HepG2 (cell line): ENCODE measurements at regions not wholly inside any gene's neighbourhood (a gene's known extent, or its start where the extent isn't known, plus 50 kb on each side); places are given as distances from the start of the nearest gene placed in this dataset.

Experiments
- CHD4 ChIP-seq: fragments of 200-600 bp; sonication (generic); IDR thresholded peaks from 2 replicates; pipeline ENCODE4 v1.7.0; 2017; ENCODE audit warnings: mild to moderate bottlenecking, low read length, borderline replicate concordance
- FOXA1 ChIP-seq, 2 experiments: fragments of 450-650 bp in 1 of 2; sonication (generic) in 1 of 2; formaldehyde crosslinking in 1 of 2; IDR thresholded peaks; 2 replicates each; pipeline versions ENCODE4 v1.4.0 to v1.6.1; 2016 to 2020; ENCODE audit warnings: missing genetic modification reagents in 1 of 2
- MXD4 ChIP-seq: IDR thresholded peaks from 2 replicates; pipeline ENCODE4 v1.6.1; 2016; ENCODE audit warnings: mild to moderate bottlenecking, missing biosample characterization, missing genetic modification reagents
- NR1H2 ChIP-seq: sonication (generic); formaldehyde crosslinking; IDR thresholded peaks from 2 replicates; pipeline ENCODE4 v1.8.1; 2022; ENCODE audit warnings: low read depth, missing genetic modification reagents, borderline replicate concordance
- RFXAP ChIP-seq: sonication (generic); formaldehyde crosslinking; IDR thresholded peaks from 2 replicates; pipeline ENCODE4 v1.4.0; 2020; ENCODE audit warnings: missing genetic modification reagents, borderline replicate concordance
- SIN3A ChIP-seq: IDR thresholded peaks from 2 replicates; pipeline ENCODE4 v1.6.1; 2011; ENCODE audit warnings: low read depth, mild to moderate bottlenecking, control low read depth, low read length, borderline replicate concordance
- ZSCAN31 ChIP-seq: sonication (generic); formaldehyde crosslinking; IDR thresholded peaks from 2 replicates; pipeline ENCODE4 v1.5.0; 2020; ENCODE audit warnings: low read depth, mild to moderate bottlenecking, missing genetic modification reagents
- TF ChIP-seq, protein P1 (sequence below), 2 experiments: IDR thresholded peaks; 2 replicates each; pipeline ENCODE4 v1.6.1; 2011 to 2012; ENCODE audit warnings: low read length in 2 of 2, borderline replicate concordance in 1 of 2, low read depth in 1 of 2, mild to moderate bottlenecking in 1 of 2, moderate library complexity in 1 of 2
- TF ChIP-seq, protein P2 (sequence below): IDR thresholded peaks from 2 replicates; pipeline ENCODE4 v1.6.1; 2016; ENCODE audit warnings: missing compliant biosample characterization, missing genetic modification reagents, borderline replicate concordance

DNA sequence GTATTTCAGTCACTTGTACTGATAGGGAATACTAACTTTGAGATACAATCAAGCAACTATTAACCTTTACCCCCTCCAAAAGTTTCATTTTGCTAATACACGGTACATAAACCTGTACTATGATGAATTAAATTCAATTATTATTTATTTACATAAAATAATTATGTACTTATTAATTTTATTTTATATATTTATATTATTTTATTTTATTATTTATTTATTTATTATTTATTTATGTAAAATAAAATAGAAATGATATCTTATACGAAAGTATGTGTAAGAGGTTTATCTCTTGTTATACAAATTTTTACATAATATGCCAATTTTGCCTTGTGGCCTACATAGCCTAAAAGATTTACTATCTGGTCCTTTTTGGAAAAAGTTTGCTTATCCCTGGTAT, 564.3 kb downstream of the SLITRK5 start:
- TF ChIP-seq ZSCAN31 (CRISPR knock-in tag) (no peak), NR1H2 (CRISPR knock-in tag) (no peak), RFXAP (CRISPR knock-in tag) (no peak), FOXA1 (IDR thresholded peaks at IDR 0.05) (no peak), FOXA1 (CRISPR knock-in tag; IDR thresholded peaks at IDR 0.05) (no peak), CHD4 (no peak), SIN3A (no peak), MXD4 (CRISPR knock-in tag) (no peak)
- TF ChIP-seq, protein P1, sequence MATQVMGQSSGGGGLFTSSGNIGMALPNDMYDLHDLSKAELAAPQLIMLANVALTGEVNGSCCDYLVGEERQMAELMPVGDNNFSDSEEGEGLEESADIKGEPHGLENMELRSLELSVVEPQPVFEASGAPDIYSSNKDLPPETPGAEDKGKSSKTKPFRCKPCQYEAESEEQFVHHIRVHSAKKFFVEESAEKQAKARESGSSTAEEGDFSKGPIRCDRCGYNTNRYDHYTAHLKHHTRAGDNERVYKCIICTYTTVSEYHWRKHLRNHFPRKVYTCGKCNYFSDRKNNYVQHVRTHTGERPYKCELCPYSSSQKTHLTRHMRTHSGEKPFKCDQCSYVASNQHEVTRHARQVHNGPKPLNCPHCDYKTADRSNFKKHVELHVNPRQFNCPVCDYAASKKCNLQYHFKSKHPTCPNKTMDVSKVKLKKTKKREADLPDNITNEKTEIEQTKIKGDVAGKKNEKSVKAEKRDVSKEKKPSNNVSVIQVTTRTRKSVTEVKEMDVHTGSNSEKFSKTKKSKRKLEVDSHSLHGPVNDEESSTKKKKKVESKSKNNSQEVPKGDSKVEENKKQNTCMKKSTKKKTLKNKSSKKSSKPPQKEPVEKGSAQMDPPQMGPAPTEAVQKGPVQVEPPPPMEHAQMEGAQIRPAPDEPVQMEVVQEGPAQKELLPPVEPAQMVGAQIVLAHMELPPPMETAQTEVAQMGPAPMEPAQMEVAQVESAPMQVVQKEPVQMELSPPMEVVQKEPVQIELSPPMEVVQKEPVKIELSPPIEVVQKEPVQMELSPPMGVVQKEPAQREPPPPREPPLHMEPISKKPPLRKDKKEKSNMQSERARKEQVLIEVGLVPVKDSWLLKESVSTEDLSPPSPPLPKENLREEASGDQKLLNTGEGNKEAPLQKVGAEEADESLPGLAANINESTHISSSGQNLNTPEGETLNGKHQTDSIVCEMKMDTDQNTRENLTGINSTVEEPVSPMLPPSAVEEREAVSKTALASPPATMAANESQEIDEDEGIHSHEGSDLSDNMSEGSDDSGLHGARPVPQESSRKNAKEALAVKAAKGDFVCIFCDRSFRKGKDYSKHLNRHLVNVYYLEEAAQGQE (IDR thresholded peaks at IDR 0.05; ENCODE audit: borderline replicate concordance in 1 of 2, low read depth in 1 of 2, low read length in 2 of 2): no peak
- TF ChIP-seq, protein P2, sequence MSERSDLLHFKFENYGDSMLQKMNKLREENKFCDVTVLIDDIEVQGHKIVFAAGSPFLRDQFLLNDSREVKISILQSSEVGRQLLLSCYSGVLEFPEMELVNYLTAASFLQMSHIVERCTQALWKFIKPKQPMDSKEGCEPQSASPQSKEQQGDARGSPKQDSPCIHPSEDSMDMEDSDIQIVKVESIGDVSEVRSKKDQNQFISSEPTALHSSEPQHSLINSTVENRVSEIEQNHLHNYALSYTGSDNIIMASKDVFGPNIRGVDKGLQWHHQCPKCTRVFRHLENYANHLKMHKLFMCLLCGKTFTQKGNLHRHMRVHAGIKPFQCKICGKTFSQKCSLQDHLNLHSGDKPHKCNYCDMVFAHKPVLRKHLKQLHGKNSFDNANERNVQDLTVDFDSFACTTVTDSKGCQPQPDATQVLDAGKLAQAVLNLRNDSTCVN: no peak
